HEK293 (cell line): ENCODE measurements at regions not wholly inside any gene's neighbourhood (a gene's known extent, or its start where the extent isn't known, plus 50 kb on each side); places are given as distances from the start of the nearest gene placed in this dataset.

Experiments
- CTCF ChIA-PET: fragments of 350-600 bp; formaldehyde crosslinking; extraction: SDS; loops from one replicate; lab custom pipeline; 2021; ENCODE audit warnings: antibody characterized with exemption; lab: Yijun Ruan, JAX
- POLR2A ChIA-PET: fragments of 300-600 bp; formaldehyde crosslinking; extraction: SDS; loops from one replicate; lab custom pipeline; 2020; ENCODE audit warnings: antibody characterized with exemption, inconsistent platforms; lab: Yijun Ruan, JAX
- H3K27ac ChIP-seq: fragments of 200-500 bp; sonication (Bioruptor generic); 2 replicates; pipeline ENCODE4 v1.5.1; 2014; ENCODE audit warnings: low read depth, low read length, control low read depth, inconsistent platforms; ENCODE audit errors: extremely low read depth
- H3K36me3 ChIP-seq, 2 experiments: fragments of 200-500 bp in 1 of 2; sonication (Bioruptor generic) in 1 of 2; 1 replicate in 1 of 2; 2 replicates in 1 of 2; pipeline ENCODE4 v1.5.1; 2014 to 2017; ENCODE audit warnings: inconsistent platforms in 2 of 2, low read length in 2 of 2; ENCODE audit not compliant: control insufficient read depth in 2 of 2, insufficient read depth in 1 of 2
- H3K4me1 ChIP-seq: fragments of 200-500 bp; sonication (Bioruptor generic); 2 replicates; pipeline ENCODE4 v1.5.1; 2014; ENCODE audit warnings: mild to moderate bottlenecking, low read length, inconsistent platforms; ENCODE audit not compliant: control insufficient read depth, insufficient read depth
- H3K4me3 ChIP-seq: 2 replicates; pipeline ENCODE4 v1.5.1; 2011; ENCODE audit warnings: low read depth, mild to moderate bottlenecking, control low read depth, low read length, moderate library complexity
- H3K9me3 ChIP-seq: fragments of 200-500 bp; sonication (Bioruptor generic); 2 replicates; pipeline ENCODE4 v1.5.1; 2014; ENCODE audit warnings: low read depth, low read length, inconsistent platforms; ENCODE audit not compliant: control insufficient read depth, insufficient read depth
- GLIS1 ChIP-seq: fragments of 450-650 bp; formaldehyde crosslinking; IDR thresholded peaks from 2 replicates; pipeline ENCODE4 v1.5.1; 2016; ENCODE audit warnings: missing biosample characterization, missing genetic modification characterization
- HOXD13 ChIP-seq: sonication (generic); formaldehyde crosslinking; IDR thresholded peaks from 2 replicates; pipeline ENCODE4 v1.8.0; 2022; ENCODE audit warnings: missing genetic modification reagents, borderline replicate concordance
- KLF7 ChIP-seq: fragments of 450-650 bp; formaldehyde crosslinking; IDR thresholded peaks from 2 replicates; pipeline ENCODE4 v1.5.1; 2016; ENCODE audit warnings: missing biosample characterization, missing genetic modification characterization, borderline replicate concordance
- KLF9 ChIP-seq: fragments of 450-650 bp; formaldehyde crosslinking; IDR thresholded peaks from 2 replicates; pipeline ENCODE4 v1.5.1; 2016; ENCODE audit warnings: missing biosample characterization, missing genetic modification characterization, low read depth
- MZF1 ChIP-seq: fragments of 450-650 bp; formaldehyde crosslinking; IDR thresholded peaks from 2 replicates; pipeline ENCODE4 v1.5.1; 2017; ENCODE audit warnings: missing biosample characterization, missing genetic modification characterization, borderline replicate concordance
- OVOL3 ChIP-seq: fragments of 450-650 bp; formaldehyde crosslinking; IDR thresholded peaks from 2 replicates; pipeline ENCODE4 v1.5.1; 2016; ENCODE audit warnings: missing biosample characterization, missing genetic modification characterization
- YY1 ChIP-seq: fragments of 450-650 bp; formaldehyde crosslinking; IDR thresholded peaks from 2 replicates; pipeline ENCODE4 v1.5.1; 2018; ENCODE audit warnings: missing biosample characterization, missing genetic modification characterization
- ZNF112 ChIP-seq: fragments of 450-650 bp; formaldehyde crosslinking; IDR thresholded peaks from 2 replicates; pipeline ENCODE4 v1.5.0; 2017; ENCODE audit warnings: missing biosample characterization, missing genetic modification characterization
- ZNF114 ChIP-seq: fragments of 450-650 bp; formaldehyde crosslinking; IDR thresholded peaks from 2 replicates; pipeline ENCODE4 v1.5.0; 2017; ENCODE audit warnings: missing biosample characterization, missing genetic modification characterization
- ZNF146 ChIP-seq: fragments of 450-650 bp; formaldehyde crosslinking; IDR thresholded peaks from 2 replicates; pipeline ENCODE4 v1.5.1; 2016; ENCODE audit warnings: missing biosample characterization, missing genetic modification characterization
- ZNF155 ChIP-seq: fragments of 450-650 bp; formaldehyde crosslinking; IDR thresholded peaks from 2 replicates; pipeline ENCODE4 v1.5.1; 2016; ENCODE audit warnings: missing biosample characterization, missing genetic modification characterization
- ZNF221 ChIP-seq: fragments of 450-650 bp; formaldehyde crosslinking; IDR thresholded peaks from 2 replicates; pipeline ENCODE4 v1.5.1; 2017; ENCODE audit warnings: missing biosample characterization, missing genetic modification characterization, borderline replicate concordance
- ZNF24 ChIP-seq: fragments of 450-650 bp; formaldehyde crosslinking; IDR thresholded peaks from 2 replicates; pipeline ENCODE4 v1.5.1; 2016; ENCODE audit warnings: missing biosample characterization, missing genetic modification characterization
- ZNF292 ChIP-seq: fragments of 450-650 bp; formaldehyde crosslinking; IDR thresholded peaks from 2 replicates; pipeline ENCODE4 v1.5.1; 2016; ENCODE audit warnings: low read depth, missing biosample characterization, missing genetic modification characterization, borderline replicate concordance
- ZNF404 ChIP-seq: fragments of 450-650 bp; formaldehyde crosslinking; IDR thresholded peaks from 2 replicates; pipeline ENCODE4 v1.5.1; 2017; ENCODE audit warnings: missing biosample characterization, missing genetic modification characterization
- ZNF521 ChIP-seq: fragments of 450-650 bp; formaldehyde crosslinking; IDR thresholded peaks from 2 replicates; pipeline ENCODE4 v1.5.1; 2017; ENCODE audit warnings: missing biosample characterization, mild to moderate bottlenecking, missing genetic modification characterization
- ZNF529 ChIP-seq: fragments of 450-650 bp; formaldehyde crosslinking; IDR thresholded peaks from 2 replicates; pipeline ENCODE4 v1.5.1; 2017; ENCODE audit warnings: missing genetic modification characterization, missing biosample characterization; ENCODE audit not compliant: insufficient replicate concordance
- ZNF530 ChIP-seq: fragments of 450-650 bp; formaldehyde crosslinking; IDR thresholded peaks from 2 replicates; pipeline ENCODE4 v1.5.1; 2016; ENCODE audit warnings: low read depth, missing biosample characterization, missing genetic modification characterization
- ZNF548 ChIP-seq: fragments of 450-650 bp; formaldehyde crosslinking; IDR thresholded peaks from 2 replicates; pipeline ENCODE4 v1.5.1; 2016; ENCODE audit warnings: missing biosample characterization, missing genetic modification characterization
- ZNF596 ChIP-seq: fragments of 450-650 bp; IDR thresholded peaks from 2 replicates; pipeline ENCODE4 v1.5.0; 2018; ENCODE audit warnings: missing biosample characterization, mild to moderate bottlenecking, missing genetic modification characterization, moderate library complexity
- ZNF654 ChIP-seq: fragments of 450-650 bp; formaldehyde crosslinking; IDR thresholded peaks from 2 replicates; pipeline ENCODE4 v1.5.1; 2016; ENCODE audit warnings: low read depth, missing biosample characterization, missing genetic modification characterization
- ZNF670 ChIP-seq: fragments of 450-650 bp; formaldehyde crosslinking; IDR thresholded peaks from 2 replicates; pipeline ENCODE4 v1.5.1; 2016; ENCODE audit warnings: missing biosample characterization, missing genetic modification characterization, low read depth
- ZNF76 ChIP-seq: fragments of 450-650 bp; formaldehyde crosslinking; IDR thresholded peaks from 2 replicates; pipeline ENCODE4; 2016; ENCODE audit warnings: low read depth, missing biosample characterization, missing genetic modification characterization, borderline replicate concordance
- ZNF768 ChIP-seq: fragments of 450-650 bp; formaldehyde crosslinking; IDR thresholded peaks from 2 replicates; pipeline ENCODE4 v1.5.1; 2018; ENCODE audit warnings: missing biosample characterization, mild to moderate bottlenecking, missing genetic modification characterization
- TF ChIP-seq, protein P1 (sequence below): fragments of 450-650 bp; formaldehyde crosslinking; conservative IDR thresholded peaks from 2 replicates; pipeline ENCODE4 v1.5.1; 2016; ENCODE audit warnings: low read depth, missing biosample characterization, missing genetic modification characterization
- TF ChIP-seq, protein P2 (sequence below): fragments of 450-650 bp; formaldehyde crosslinking; IDR thresholded peaks from 2 replicates; pipeline ENCODE4 v1.5.1; 2016; ENCODE audit warnings: missing biosample characterization, missing genetic modification characterization
- TF ChIP-seq, protein P3 (sequence below): fragments of 450-650 bp; IDR thresholded peaks from 2 replicates; pipeline ENCODE4 v1.5.1; 2018; ENCODE audit warnings: missing biosample characterization, missing genetic modification characterization

DNA sequence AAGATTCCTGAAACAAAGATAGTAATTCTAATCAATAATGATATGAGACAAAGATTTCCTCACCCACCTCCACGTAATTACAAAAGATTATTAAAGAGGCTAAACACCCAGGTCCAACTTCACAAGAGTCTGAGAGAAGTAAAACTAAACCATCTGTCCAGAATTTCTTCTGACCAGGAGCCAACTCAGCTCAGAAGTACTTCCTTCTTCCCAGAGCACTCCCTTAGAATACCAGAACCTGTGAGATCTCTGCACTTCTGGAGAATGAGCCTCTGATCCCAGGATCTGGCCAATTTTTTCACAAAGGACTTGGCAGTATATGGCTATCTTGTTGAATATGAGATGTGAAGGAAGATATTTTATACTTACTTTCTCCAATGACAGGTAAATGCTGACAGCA is 120.6 kb upstream of the PALMD start:
- ChIA-PET POLR2A (no interaction called here), CTCF (no interaction called here)
- Histone ChIP-seq H3K27ac (no peak overlapping the region), H3K36me3 (no peaks in the 10 kb centered on the region), H3K9me3 (no peaks in the 10 kb centered on the region), H3K4me3 (no peak overlapping the region), H3K4me1 (no peaks in the 10 kb centered on the region)
- TF ChIP-seq ZNF221 (no peak), ZNF292 (tag by site-specific recombination) (no peak), ZNF548 (no peak)

DNA sequence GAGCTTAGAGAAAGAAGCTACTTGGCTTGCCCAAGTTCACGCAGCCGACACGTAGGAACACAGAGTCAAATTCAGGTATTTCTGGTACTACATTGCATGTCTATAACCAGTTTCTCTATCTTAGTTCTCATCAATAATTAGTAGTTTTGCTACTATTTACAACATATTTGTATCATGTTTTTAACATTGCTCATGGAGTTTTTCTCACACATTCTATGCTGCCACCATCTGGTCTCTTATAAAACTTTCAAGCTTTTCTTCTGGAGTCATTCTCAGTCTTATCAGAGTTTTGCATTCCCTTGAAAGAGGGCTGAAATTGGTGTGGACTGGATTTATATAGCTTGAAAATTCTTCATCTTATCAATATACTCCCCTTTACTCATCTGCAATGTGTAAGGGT is 118.8 kb upstream of the PALMD start:
- ChIA-PET POLR2A (no interaction called here), CTCF (interaction anchor here (0.5 to 1.3 kb wide), 10 partner anchors 9 to 1326 kb away, joined by 3 to 8 read pairs (median 3); no protein-coding TSS in a partner anchor)
- TF ChIP-seq ZNF404 (tag by site-specific recombination) (no peak), YY1 (tag by site-specific recombination) (no peak), HOXD13 (CRISPR knock-in tag) (no peak), ZNF114 (tag by site-specific recombination) (no peak), ZNF530 (tag by site-specific recombination) (no peak), GLIS1 (tag by site-specific recombination) (no peak), ZNF596 (tag by site-specific recombination) (no peak), ZNF146 (tag by site-specific recombination) (no peak)
- TF ChIP-seq, protein P1, sequence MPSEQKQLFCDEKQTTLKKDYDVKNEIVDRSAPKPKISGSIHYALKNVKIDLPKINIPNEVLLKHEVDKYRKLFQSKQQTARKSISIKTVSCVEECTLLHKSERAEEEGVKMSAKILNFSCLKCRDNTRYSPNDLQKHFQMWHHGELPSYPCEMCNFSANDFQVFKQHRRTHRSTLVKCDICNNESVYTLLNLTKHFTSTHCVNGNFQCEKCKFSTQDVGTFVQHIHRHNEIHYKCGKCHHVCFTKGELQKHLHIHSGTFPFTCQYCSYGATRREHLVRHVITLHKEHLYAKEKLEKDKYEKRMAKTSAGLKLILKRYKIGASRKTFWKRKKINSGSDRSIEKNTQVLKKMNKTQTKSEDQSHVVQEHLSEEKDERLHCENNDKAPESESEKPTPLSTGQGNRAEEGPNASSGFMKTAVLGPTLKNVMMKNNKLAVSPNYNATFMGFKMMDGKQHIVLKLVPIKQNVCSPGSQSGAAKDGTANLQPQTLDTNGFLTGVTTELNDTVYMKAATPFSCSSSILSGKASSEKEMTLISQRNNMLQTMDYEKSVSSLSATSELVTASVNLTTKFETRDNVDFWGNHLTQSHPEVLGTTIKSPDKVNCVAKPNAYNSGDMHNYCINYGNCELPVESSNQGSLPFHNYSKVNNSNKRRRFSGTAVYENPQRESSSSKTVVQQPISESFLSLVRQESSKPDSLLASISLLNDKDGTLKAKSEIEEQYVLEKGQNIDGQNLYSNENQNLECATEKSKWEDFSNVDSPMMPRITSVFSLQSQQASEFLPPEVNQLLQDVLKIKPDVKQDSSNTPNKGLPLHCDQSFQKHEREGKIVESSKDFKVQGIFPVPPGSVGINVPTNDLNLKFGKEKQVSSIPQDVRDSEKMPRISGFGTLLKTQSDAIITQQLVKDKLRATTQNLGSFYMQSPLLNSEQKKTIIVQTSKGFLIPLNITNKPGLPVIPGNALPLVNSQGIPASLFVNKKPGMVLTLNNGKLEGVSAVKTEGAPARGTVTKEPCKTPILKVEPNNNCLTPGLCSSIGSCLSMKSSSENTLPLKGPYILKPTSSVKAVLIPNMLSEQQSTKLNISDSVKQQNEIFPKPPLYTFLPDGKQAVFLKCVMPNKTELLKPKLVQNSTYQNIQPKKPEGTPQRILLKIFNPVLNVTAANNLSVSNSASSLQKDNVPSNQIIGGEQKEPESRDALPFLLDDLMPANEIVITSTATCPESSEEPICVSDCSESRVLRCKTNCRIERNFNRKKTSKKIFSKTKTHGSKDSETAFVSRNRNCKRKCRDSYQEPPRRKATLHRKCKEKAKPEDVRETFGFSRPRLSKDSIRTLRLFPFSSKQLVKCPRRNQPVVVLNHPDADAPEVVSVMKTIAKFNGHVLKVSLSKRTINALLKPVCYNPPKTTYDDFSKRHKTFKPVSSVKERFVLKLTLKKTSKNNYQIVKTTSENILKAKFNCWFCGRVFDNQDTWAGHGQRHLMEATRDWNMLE (tag by site-specific recombination): no peak
- Histone ChIP-seq H3K4me3 (no peak overlapping the region), H3K9me3 (no peaks in the 10 kb centered on the region), H3K27ac (no peak overlapping the region), H3K36me3 (no peaks in the 10 kb centered on the region), H3K4me1 (no peaks in the 10 kb centered on the region)

DNA sequence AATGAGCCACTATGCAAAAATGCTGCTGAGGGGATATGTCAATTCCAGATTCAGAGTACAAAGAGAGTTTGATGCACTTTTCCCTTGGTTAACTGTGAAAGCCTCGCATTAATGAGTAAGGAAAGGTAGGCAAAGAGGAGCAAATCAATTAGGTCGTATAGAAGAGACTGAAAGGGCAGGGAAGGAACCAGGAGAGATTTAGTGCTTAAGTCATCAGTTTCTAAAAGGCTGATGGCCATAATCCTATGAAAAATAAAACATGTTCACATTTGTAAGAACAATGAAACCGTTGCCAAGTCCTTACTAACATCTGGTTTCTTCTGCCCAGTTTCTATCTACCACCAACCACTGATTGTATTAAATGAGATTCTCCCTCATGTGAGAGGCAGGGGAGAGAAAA is 118.4 kb upstream of the PALMD start:
- ChIA-PET POLR2A (no interaction called here), CTCF (interaction anchor here (0.6 to 1.3 kb wide), 5 partner anchors 20 to 747 kb away, joined by 3 to 4 read pairs (median 3); no protein-coding TSS in a partner anchor)
- Histone ChIP-seq H3K9me3 (no peaks in the 10 kb centered on the region), H3K4me3 (no peak overlapping the region), H3K36me3 (no peaks in the 10 kb centered on the region), H3K4me1 (no peaks in the 10 kb centered on the region), H3K27ac (no peak overlapping the region)
- TF ChIP-seq, protein P2, sequence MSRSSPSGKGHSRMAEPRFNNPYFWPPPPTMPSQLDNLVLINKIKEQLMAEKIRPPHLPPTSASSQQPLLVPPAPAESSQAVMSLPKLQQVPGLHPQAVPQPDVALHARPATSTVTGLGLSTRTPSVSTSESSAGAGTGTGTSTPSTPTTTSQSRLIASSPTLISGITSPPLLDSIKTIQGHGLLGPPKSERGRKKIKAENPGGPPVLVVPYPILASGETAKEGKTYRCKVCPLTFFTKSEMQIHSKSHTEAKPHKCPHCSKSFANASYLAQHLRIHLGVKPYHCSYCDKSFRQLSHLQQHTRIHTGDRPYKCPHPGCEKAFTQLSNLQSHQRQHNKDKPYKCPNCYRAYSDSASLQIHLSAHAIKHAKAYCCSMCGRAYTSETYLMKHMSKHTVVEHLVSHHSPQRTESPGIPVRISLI (tag by site-specific recombination): no peak
- TF ChIP-seq ZNF24 (tag by site-specific recombination): no peak
- TF ChIP-seq MZF1 (tag by site-specific recombination): no peak
- TF ChIP-seq ZNF155: no peak
- no peak for TF ChIP-seq ZNF521
- no peak for TF ChIP-seq OVOL3 (tag by site-specific recombination)
- TF ChIP-seq ZNF654 (tag by site-specific recombination): no peak
- TF ChIP-seq ZNF112 (tag by site-specific recombination): no peak
- no peak for TF ChIP-seq ZNF529 (tag by site-specific recombination)
- no peak for TF ChIP-seq KLF9
- no peak for TF ChIP-seq ZNF76 (tag by site-specific recombination)
- no peak for TF ChIP-seq KLF7 (tag by site-specific recombination)
- TF ChIP-seq, protein P3, sequence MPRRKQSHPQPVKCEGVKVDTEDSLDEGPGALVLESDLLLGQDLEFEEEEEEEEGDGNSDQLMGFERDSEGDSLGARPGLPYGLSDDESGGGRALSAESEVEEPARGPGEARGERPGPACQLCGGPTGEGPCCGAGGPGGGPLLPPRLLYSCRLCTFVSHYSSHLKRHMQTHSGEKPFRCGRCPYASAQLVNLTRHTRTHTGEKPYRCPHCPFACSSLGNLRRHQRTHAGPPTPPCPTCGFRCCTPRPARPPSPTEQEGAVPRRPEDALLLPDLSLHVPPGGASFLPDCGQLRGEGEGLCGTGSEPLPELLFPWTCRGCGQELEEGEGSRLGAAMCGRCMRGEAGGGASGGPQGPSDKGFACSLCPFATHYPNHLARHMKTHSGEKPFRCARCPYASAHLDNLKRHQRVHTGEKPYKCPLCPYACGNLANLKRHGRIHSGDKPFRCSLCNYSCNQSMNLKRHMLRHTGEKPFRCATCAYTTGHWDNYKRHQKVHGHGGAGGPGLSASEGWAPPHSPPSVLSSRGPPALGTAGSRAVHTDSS (tag by site-specific recombination): no peak
- no peak for TF ChIP-seq ZNF768
- no peak for TF ChIP-seq ZNF670
